ENCODE measurements at regions not wholly inside any gene's neighbourhood (a gene's known extent, or its start where the extent isn't known, plus 50 kb on each side); places are given as distances from the start of the nearest gene placed in this dataset.

- H3K27ac ChIP-seq = no peak overlapping the region
- H3K4me3 ChIP-seq = no peak overlapping the region
These were observed 194.2 kb downstream of the TENT4A start for GRCh38 chr5:6907320-6907918.

DNA sequence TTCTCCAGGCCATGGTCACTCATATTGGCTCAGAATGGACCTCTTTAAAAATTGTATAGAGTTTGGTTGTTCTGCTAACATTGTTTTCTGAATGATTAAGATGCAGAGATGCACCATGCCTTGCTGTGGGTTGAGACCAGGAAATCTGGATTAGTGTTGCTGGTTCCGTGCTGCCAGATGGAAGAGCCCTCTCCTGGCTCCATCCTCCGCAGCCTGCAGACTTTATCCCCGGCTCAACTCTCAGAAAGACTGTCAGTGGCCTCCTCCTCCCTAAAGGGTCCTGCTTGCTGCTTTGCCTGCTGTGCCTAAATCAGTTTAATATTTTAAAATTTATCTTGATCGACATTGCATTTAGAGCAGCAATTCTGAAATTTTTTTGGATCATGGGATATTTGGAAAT, 196.7 kb downstream of the TENT4A start:
- Histone ChIP-seq H3K4me3 (no peak overlapping the region), H3K27ac (no peak overlapping the region)

GRCh38 chr5:6910950-6911349, 197.7 kb downstream of the TENT4A start:
- Histone ChIP-seq H3K4me3 (no peak overlapping the region), H3K27ac (no peak overlapping the region)

GRCh38 chr5:6914347-6914746, 201.1 kb downstream of the TENT4A start:
- H3K27ac ChIP-seq = no peak overlapping the region

DNA sequence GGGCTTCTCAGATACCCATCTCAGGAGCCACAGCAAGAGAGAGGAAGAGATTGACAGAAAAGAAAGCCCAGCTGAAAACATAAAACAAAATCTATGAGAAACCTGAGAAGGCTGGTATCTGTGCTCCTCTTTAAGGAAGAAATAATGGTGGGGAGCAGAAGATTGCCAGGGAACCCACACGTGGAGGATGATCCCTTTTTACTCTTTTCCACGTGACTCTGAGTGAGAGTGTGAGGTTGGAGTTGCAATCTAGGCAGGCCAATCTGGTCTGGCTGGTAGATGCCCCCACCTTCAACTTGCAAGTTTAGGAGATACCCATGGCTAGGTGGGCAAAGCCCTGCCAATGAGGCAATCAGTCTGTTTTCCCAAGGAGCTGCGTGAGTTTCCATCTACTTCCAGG, 202.3 kb downstream of the TENT4A start:
- no peak overlapping the region for H3K27ac ChIP-seq
- no peak overlapping the region for H3K4me3 ChIP-seq

More at GRCh38 chr5:6914347-6914746, 201.1 kb downstream of the TENT4A start:
- no peak overlapping the region for H3K4me3 ChIP-seq

GRCh38 chr5:6918255-6918654, 205.0 kb downstream of the TENT4A start:
- Histone ChIP-seq H3K4me3 (no peak overlapping the region), H3K27ac (no peak overlapping the region)

DNA sequence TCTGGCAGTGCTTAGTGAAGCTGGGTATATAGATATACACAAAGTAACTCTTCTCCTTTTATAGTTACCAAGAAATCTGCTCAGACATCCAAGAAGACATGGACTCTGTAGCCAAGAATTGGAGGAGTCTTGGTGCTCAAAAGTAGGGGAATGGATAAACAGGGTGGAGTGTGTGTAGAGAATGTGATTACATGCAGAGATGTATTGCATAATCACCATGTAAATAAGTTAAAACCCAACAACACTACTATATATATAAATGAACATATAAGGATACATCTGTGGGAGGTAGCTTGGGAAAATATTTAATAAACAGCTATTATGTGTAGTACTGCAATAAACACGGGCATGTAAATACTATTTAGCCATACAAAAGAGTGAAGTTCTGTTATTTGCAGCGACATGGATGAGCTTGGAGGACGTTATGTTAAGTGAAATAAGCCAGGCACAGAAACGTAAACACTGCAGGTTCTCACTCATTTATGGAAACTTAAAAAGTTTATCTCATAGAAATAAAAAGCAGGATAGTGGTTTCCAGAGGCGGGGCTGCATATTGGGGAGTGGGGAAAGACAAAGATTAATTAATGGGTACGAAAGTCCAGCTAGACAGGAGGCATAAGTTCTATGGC, 207.5 kb downstream of the TENT4A start:
- Histone ChIP-seq H3K4me3 (no peak overlapping the region), H3K27ac (no peak overlapping the region)

GRCh38 chr5:6926491-6927038, 213.3 kb downstream of the TENT4A start:
- no peak overlapping the region for H3K4me3 ChIP-seq
- H3K27ac ChIP-seq = no peak overlapping the region

- Histone ChIP-seq H3K4me3 (no peak overlapping the region), H3K27ac (no peak overlapping the region)
These were observed 222.8 kb downstream of the TENT4A start for GRCh38 chr5:6936031-6936430.

DNA sequence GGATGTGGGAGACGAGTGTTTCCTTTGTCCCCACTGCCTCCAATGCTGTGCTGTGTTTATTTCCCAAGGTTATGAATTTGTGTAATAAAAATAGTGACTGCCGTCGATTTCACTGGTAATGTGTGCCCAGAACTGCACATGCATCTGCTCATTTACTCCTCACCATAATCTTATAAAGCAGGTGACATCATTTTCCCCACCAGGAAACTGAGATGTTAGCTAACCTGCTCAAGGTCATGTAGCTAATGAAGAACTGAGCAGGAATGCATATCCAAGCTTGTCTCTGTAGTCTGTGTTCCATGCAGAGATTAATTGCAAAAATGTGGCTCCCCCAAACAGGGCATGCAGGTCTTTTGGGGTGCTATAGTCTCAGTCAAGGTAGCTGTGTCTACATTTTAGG, 224.4 kb downstream of the TENT4A start:
- H3K4me3 ChIP-seq = no peak overlapping the region

DNA sequence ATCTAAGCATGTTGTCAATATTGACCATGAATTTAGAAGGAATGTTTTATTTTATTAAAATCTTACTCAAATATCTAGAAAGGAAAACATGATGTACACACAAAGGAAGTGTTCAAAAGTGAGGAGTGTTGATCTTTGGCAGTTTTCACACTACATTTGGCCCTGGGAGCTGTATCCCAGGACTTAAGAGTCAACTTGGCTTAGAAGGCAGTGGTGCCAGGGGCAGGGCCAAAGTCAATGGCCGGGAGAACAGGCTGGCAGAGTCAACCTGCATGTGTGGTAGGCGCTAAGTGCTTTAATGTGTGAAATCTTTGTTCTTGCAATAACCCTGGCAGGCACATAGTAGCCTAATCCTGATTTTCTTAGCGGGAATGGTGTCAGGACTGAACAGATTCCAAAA, 228.4 kb downstream of the TENT4A start:
- no peak overlapping the region for H3K27ac ChIP-seq
- H3K4me3 ChIP-seq = no peak overlapping the region

More for the DNA sequence above, 224.4 kb downstream of the TENT4A start:
- no peak overlapping the region for H3K27ac ChIP-seq

- H3K4me3 ChIP-seq = no peak overlapping the region
- H3K27ac ChIP-seq = no peak overlapping the region
These were observed 230.2 kb downstream of the TENT4A start for GRCh38 chr5:6943197-6944112.

DNA sequence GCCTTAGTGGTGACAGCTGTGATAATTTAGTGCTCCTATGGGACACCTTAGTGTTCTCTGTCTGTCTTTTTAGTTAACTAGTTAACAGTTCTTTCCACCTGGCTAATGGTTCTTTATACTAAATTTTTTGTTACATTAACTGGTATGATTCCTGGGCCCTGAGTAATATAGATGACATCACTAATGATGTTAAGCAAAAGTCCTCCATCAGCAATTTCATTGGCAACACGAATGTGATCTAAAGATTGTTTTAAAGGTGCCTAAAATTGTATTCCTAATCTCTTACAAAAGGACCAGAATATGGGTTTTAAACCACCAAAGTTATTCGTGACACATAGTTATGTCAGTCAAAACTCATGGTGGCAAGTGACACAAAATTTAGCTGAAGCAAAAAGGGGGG, 235.3 kb downstream of the TENT4A start:
- H3K4me3 ChIP-seq = no peak overlapping the region
- no peak overlapping the region for H3K27ac ChIP-seq

DNA sequence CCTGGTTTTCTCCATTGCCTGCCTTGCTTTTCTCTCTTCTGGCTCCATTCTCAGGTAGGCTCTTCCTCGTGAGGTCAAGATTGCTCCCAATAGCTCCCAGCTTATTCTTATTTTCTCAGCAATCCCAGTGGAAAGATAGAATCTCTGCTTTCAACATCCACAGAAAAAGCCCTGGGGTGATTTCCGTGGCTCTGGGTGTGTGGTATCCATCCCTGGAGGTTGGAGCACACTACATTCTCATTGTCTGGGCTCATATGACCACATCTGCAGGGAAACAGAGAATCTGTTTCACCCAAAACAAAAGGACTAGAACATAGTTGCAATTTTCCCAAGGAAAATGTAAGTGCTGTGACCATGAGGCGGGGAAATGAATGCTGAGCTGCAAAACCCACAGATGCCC, 236.0 kb downstream of the TENT4A start:
- Histone ChIP-seq H3K4me3 (no peak overlapping the region), H3K27ac (no peak overlapping the region)

DNA sequence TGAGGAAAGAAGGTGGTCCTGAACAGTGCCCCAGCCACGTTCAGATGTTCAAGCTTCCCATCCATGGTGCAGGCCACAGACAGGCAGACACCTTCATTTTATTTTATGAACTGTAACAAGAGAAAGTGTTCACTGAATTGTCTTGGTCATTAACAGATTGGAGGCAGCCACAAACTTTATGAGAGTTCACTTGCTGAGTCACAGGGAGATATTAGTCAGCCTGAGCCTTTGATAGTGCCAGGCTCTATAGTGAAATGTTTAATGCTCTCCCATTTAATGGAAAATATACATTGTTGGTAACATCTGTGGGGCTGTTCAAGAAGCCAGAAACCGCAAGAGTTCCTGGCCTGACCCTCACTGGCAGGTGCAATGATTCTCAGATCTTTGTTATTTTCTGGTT, 237.0 kb downstream of the TENT4A start:
- Histone ChIP-seq H3K27ac (no peak overlapping the region), H3K4me3 (no peak overlapping the region)

DNA sequence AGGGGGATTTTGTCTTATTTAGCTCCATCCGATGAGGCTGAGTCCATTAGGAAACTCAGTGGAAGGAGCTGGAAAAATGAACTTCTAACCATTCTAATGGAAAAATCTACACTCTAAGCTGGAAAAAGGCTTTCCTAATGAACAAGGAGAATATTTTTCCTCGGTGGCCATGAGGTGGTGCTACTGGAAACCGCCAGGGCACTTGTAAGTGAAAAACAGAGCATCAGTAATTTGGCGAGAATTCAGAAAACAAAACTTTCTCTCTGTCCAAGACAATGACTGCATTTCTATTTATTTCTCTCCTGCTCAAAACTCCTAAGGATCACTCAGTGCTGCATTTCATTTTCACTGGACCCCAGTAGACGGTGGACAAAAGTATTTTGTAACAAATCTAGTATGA, 237.6 kb downstream of the TENT4A start:
- H3K27ac ChIP-seq = no peak overlapping the region
- H3K4me3 ChIP-seq = no peak overlapping the region

DNA sequence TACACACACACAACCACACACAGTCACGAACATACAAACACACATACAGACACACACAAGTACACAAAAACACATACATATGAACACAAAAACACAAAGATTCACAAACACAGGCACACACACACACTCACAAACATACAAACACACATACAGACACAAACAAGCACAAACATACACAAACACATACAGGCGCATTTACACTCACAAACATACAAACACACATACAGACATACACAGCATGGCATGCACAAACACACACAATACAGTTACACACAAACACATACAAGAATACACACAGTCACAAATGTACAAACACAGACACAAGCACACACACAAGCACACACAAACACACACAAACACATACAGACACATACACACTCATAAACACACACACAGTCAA, 247.9 kb downstream of the TENT4A start:
- Histone ChIP-seq H3K27ac (no peak overlapping the region), H3K4me3 (no peak overlapping the region)

DNA sequence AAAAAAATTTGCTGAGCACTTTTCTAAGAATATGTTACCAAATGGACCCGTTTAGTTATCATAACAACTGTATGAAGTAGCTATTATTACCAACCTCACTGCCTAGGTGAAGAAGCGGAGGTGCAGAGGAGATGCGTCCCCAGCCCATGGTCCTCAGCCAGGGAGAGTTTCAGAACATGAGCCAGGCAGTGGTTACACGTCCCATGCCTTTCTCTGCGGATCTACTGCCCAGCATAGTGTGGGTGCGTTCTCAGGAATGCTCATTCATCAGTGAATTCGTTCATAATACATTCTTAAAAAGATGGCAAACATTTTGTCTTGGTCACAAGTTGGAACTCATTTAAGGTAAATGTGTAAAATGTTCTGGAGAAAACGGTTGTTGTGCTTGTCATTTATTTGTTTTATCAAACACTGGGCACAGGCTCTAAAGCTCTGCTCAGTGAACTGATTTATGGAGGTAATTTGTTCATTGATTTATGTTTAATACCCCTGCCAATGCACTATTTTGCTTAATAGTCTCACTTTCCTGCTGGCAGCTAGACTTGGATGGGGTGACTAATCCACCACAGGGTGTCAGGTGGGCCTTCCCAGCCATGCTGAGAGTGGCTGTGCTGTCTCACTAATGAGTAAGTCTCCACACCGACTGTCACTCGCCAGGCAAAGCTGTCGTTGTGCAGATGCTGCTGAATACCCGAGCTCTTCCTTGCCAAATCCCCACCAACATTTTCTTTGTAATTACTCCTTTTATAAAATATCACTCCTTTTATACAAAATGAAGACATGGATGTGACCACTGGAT, 248.8 kb downstream of the TENT4A start:
- Histone ChIP-seq H3K27ac (no peak overlapping the region), H3K4me3 (no peak overlapping the region)

- Histone ChIP-seq H3K4me3 (no peak overlapping the region), H3K27ac (no peak overlapping the region)
These were observed 263.7 kb downstream of the TENT4A start for GRCh38 chr5:6976971-6977370.

GRCh38 chr5:6979061-6979460, 265.8 kb downstream of the TENT4A start:
- H3K4me3 ChIP-seq = no peak overlapping the region
- H3K27ac ChIP-seq = no peak overlapping the region
